GM18507 (cell line): ENCODE measurements at regions not wholly inside any gene's neighbourhood (a gene's known extent, or its start where the extent isn't known, plus 50 kb on each side); places are given as distances from the start of the nearest gene placed in this dataset.

Experiments
- DNase-seq: peaks from one replicate; pipeline ENCODE4 v3.0.0; 2011; ENCODE audit warnings: low read depth; ENCODE audit not compliant: insufficient read length; ENCODE audit errors: extremely low spot score
- FAIRE-seq: peaks from 2 replicates; lab custom pipeline; 2011; peaks lifted over from hg19 to GRCh38; lab: Jason Lieb, UNC

- DNase-seq (no peak), FAIRE-seq (no peak)
Measured at GRCh38 chr4:33060674-33061542, 2340.7 kb downstream of the PCDH7 start.

GRCh38 chr4:33061727-33062126 is 2341.6 kb downstream of the PCDH7 start:
- no peak for DNase-seq
- no peak for FAIRE-seq

- FAIRE-seq = no peak
- DNase-seq = no peak
Measured at GRCh38 chr4:33062155-33062806, 2342.1 kb downstream of the PCDH7 start.

GRCh38 chr4:33063241-33063640 is 2343.1 kb downstream of the PCDH7 start:
- DNase-seq = no peak
- FAIRE-seq = no peak

GRCh38 chr4:33064238-33064637 is 2344.1 kb downstream of the PCDH7 start:
- DNase-seq (no peak), FAIRE-seq (no peak)

GRCh38 chr4:33065749-33066148 is 2345.6 kb downstream of the PCDH7 start:
- DNase-seq (no peak), FAIRE-seq (no peak)

GRCh38 chr4:33067221-33067620 is 2347.1 kb downstream of the PCDH7 start:
- DNase-seq (no peak), FAIRE-seq (no peak)

- FAIRE-seq = no peak
- DNase-seq = no peak
Measured at GRCh38 chr4:33068539-33068938, 2348.4 kb downstream of the PCDH7 start.

GRCh38 chr4:33071535-33071934 is 2351.4 kb downstream of the PCDH7 start:
- DNase-seq = no peak
- FAIRE-seq = no peak

- FAIRE-seq (no peak), DNase-seq (no peak)
Measured at GRCh38 chr4:33072298-33073089, 2352.3 kb downstream of the PCDH7 start.

- FAIRE-seq (no peak), DNase-seq (no peak)
Measured at GRCh38 chr4:33073811-33074210, 2353.6 kb downstream of the PCDH7 start.

- no peak for DNase-seq
- FAIRE-seq = no peak
Measured at GRCh38 chr4:33078145-33078544, 2358.0 kb downstream of the PCDH7 start.

GRCh38 chr4:33080275-33080674 is 2360.1 kb downstream of the PCDH7 start:
- FAIRE-seq = no peak
- DNase-seq = no peak

- no peak for FAIRE-seq
Measured at GRCh38 chr4:33085709-33086108, 2365.5 kb downstream of the PCDH7 start.

GRCh38 chr4:33086331-33086925 is 2366.3 kb downstream of the PCDH7 start:
- no peak for FAIRE-seq

More at GRCh38 chr4:33085709-33086108, 2365.5 kb downstream of the PCDH7 start:
- DNase-seq = no peak

GRCh38 chr4:33088713-33089112 is 2368.5 kb downstream of the PCDH7 start:
- FAIRE-seq (no peak), DNase-seq (no peak)

More at GRCh38 chr4:33086331-33086925, 2366.3 kb downstream of the PCDH7 start:
- no peak for DNase-seq

GRCh38 chr4:33090910-33091309 is 2370.7 kb downstream of the PCDH7 start:
- DNase-seq = no peak
- no peak for FAIRE-seq

GRCh38 chr4:33091961-33092360 is 2371.8 kb downstream of the PCDH7 start:
- DNase-seq (no peak), FAIRE-seq (no peak)

- no peak for DNase-seq
- FAIRE-seq = no peak
Measured at GRCh38 chr4:33104273-33104672, 2384.1 kb downstream of the PCDH7 start.

- DNase-seq (no peak), FAIRE-seq (no peak)
Measured at GRCh38 chr4:33107814-33108213, 2387.6 kb downstream of the PCDH7 start.
